ENCODE measurements at regions not wholly inside any gene's neighbourhood (a gene's known extent, or its start where the extent isn't known, plus 50 kb on each side); places are given as distances from the start of the nearest gene placed in this dataset.

- no peak for DNase-seq
- no peak overlapping the region for H3K27ac ChIP-seq
- intact Hi-C loops (cut with DNase I) = no loop called here
- H3K4me3 ChIP-seq = no peak overlapping the region
- no peaks in the 10 kb centered on the region for H3K36me3 ChIP-seq
- no peaks in the 10 kb centered on the region for H3K9me3 ChIP-seq
- TF ChIP-seq, protein P1, sequence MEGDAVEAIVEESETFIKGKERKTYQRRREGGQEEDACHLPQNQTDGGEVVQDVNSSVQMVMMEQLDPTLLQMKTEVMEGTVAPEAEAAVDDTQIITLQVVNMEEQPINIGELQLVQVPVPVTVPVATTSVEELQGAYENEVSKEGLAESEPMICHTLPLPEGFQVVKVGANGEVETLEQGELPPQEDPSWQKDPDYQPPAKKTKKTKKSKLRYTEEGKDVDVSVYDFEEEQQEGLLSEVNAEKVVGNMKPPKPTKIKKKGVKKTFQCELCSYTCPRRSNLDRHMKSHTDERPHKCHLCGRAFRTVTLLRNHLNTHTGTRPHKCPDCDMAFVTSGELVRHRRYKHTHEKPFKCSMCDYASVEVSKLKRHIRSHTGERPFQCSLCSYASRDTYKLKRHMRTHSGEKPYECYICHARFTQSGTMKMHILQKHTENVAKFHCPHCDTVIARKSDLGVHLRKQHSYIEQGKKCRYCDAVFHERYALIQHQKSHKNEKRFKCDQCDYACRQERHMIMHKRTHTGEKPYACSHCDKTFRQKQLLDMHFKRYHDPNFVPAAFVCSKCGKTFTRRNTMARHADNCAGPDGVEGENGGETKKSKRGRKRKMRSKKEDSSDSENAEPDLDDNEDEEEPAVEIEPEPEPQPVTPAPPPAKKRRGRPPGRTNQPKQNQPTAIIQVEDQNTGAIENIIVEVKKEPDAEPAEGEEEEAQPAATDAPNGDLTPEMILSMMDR (IDR thresholded peaks at IDR 0.05) = no peak
- no peak overlapping the region for H3K9ac ChIP-seq (ENCODE audit: low read depth in 2 of 2, low read length in 2 of 2)
- no peaks in the 10 kb centered on the region for H3K4me1 ChIP-seq
- no peaks in the 10 kb centered on the region for H3K27me3 ChIP-seq
These were observed 2431.7 kb downstream of the PCDH9 start for GRCh38 chr13:64798422-64798821.

- TF ChIP-seq, protein P1 (IDR thresholded peaks at IDR 0.05) = no peak
- intact Hi-C loops (cut with DNase I) = no loop called here
- no peak overlapping the region for H3K27ac ChIP-seq
- DNase-seq = no peak
- no peaks in the 10 kb centered on the region for H3K9me3 ChIP-seq
- no peaks in the 10 kb centered on the region for H3K4me1 ChIP-seq
- H3K9ac ChIP-seq (ENCODE audit: low read depth in 2 of 2, low read length in 2 of 2) = no peak overlapping the region
- no peaks in the 10 kb centered on the region for H3K36me3 ChIP-seq
- H3K4me3 ChIP-seq = no peak overlapping the region
- H3K27me3 ChIP-seq = no peaks in the 10 kb centered on the region
These were observed 2436.5 kb downstream of the PCDH9 start for GRCh38 chr13:64793592-64793991.

GRCh38 chr13:64793131-64793530, 2437.0 kb downstream of the PCDH9 start:
- intact Hi-C loops (cut with DNase I) = no loop called here
- TF ChIP-seq, protein P1 (IDR thresholded peaks at IDR 0.05) = no peak
- Histone ChIP-seq H3K9ac (ENCODE audit: low read depth in 2 of 2, low read length in 2 of 2) (no peak overlapping the region), H3K4me1 (no peaks in the 10 kb centered on the region), H3K4me3 (no peak overlapping the region), H3K36me3 (no peaks in the 10 kb centered on the region), H3K27me3 (no peaks in the 10 kb centered on the region), H3K9me3 (no peaks in the 10 kb centered on the region), H3K27ac (no peak overlapping the region)
- no peak for DNase-seq

- Histone ChIP-seq H3K27me3 (no peaks in the 10 kb centered on the region), H3K36me3 (no peaks in the 10 kb centered on the region), H3K9ac (ENCODE audit: low read depth in 2 of 2, low read length in 2 of 2) (no peak overlapping the region), H3K27ac (no peak overlapping the region), H3K4me3 (no peak overlapping the region), H3K4me1 (no peaks in the 10 kb centered on the region), H3K9me3 (no peaks in the 10 kb centered on the region)
- TF ChIP-seq, protein P1 (IDR thresholded peaks at IDR 0.05) = no peak
- intact Hi-C loops (cut with DNase I) = no loop called here
- no peak for DNase-seq
These were observed 2438.8 kb downstream of the PCDH9 start for GRCh38 chr13:64791373-64791772.

DNA sequence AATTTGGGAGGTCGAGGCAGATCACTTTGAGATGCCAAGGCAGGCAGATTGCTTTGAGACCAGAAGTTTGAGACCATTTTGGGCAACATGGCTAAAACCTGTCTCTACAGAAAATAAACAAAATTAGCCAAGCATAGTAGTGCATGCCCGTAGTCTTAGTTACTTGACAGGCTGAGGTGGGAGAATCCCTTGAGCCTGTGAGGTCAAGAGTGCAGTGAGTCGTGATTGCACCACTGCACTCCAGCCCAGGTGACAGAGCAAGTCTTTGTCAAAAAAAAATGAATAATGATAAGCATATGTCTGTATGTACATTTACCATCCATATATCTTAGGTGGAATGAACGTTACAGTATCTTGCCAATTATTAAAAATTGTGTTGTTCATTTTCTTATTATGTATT, 2447.7 kb downstream of the PCDH9 start:
- no peak overlapping the region for H3K27ac ChIP-seq
- no peak for DNase-seq

More for the DNA sequence above, 2447.7 kb downstream of the PCDH9 start:
- Histone ChIP-seq H3K4me3 (no peak overlapping the region), H3K9ac (ENCODE audit: low read depth in 2 of 2, low read length in 2 of 2) (no peak overlapping the region), H3K9me3 (no peaks in the 10 kb centered on the region), H3K27me3 (no peaks in the 10 kb centered on the region), H3K4me1 (no peaks in the 10 kb centered on the region), H3K36me3 (no peaks in the 10 kb centered on the region)
- intact Hi-C loops (cut with DNase I) = no loop called here
- TF ChIP-seq, protein P1 (IDR thresholded peaks at IDR 0.05) = no peak

Measured in colonic mucosa (tissue), 4 donors.